HG02840 (cell line): ENCODE measurements at regions not wholly inside any gene's neighbourhood (a gene's known extent, or its start where the extent isn't known, plus 50 kb on each side); places are given as distances from the start of the nearest gene placed in this dataset.
"Not testable (repeated sequence)": the region's sequence is repeated elsewhere in the genome, so short reads cannot be mapped to it uniquely, and the experiment has no call there.

Source experiments
- ATAC-seq: cut with Tn5 transposase; IDR thresholded peaks from one replicate; pipeline ENCODE4 v1.9.1; 2021; ENCODE audit warnings: mild to moderate bottlenecking, moderate library complexity, moderate number of reproducible peaks; ENCODE audit not compliant: unreplicated experiment, low FRiP score

- no peak for ATAC-seq
Measured at GRCh38 chr2:149899390-149899789, 311.8 kb upstream of the MMADHC start.

GRCh38 chr2:149894760-149895159 is 307.2 kb upstream of the MMADHC start:
- ATAC-seq, result no peak

GRCh38 chr2:149894226-149894625 is 306.7 kb upstream of the MMADHC start:
- ATAC-seq, result no peak

- ATAC-seq, result no peak
Measured at GRCh38 chr2:149892563-149892962, 305.0 kb upstream of the MMADHC start.

GRCh38 chr2:149885946-149886345 is 298.4 kb upstream of the MMADHC start:
- no peak for ATAC-seq

GRCh38 chr2:149885468-149885867 is 297.9 kb upstream of the MMADHC start:
- ATAC-seq, result no peak

- ATAC-seq, result no peak
Measured at GRCh38 chr2:149884871-149885270, 297.3 kb upstream of the MMADHC start.

GRCh38 chr2:149877913-149878312 is 290.3 kb upstream of the MMADHC start:
- ATAC-seq, result no peak

GRCh38 chr2:149877074-149877473 is 289.5 kb upstream of the MMADHC start:
- no peak for ATAC-seq

GRCh38 chr2:149873936-149874335 is 286.4 kb upstream of the MMADHC start:
- ATAC-seq, result no peak

GRCh38 chr2:149872638-149873150 is 285.1 kb upstream of the MMADHC start:
- ATAC-seq, result no peak

GRCh38 chr2:149872041-149872440 is 284.5 kb upstream of the MMADHC start:
- no peak for ATAC-seq

GRCh38 chr2:149871091-149871885 is 283.7 kb upstream of the MMADHC start:
- ATAC-seq, result no peak

GRCh38 chr2:149863227-149863626 is 275.7 kb upstream of the MMADHC start:
- no peak for ATAC-seq

GRCh38 chr2:149861034-149861433 is 273.5 kb upstream of the MMADHC start:
- no peak for ATAC-seq

GRCh38 chr2:149860276-149860921 is 272.8 kb upstream of the MMADHC start:
- no peak for ATAC-seq

GRCh38 chr2:149858901-149859634 is 271.5 kb upstream of the MMADHC start:
- ATAC-seq, result no peak

GRCh38 chr2:149858216-149858615 is 270.6 kb upstream of the MMADHC start:
- ATAC-seq, result no peak

GRCh38 chr2:149857344-149857743 is 269.8 kb upstream of the MMADHC start:
- no peak for ATAC-seq

- not testable (repeated sequence) for ATAC-seq
Measured at GRCh38 chr2:149855859-149856258, 268.3 kb upstream of the MMADHC start.

- no peak for ATAC-seq
Measured at GRCh38 chr2:149849591-149849990, 262.0 kb upstream of the MMADHC start.
